HCT116 (cell line): ENCODE measurements at regions not wholly inside any gene's neighbourhood (a gene's known extent, or its start where the extent isn't known, plus 50 kb on each side); places are given as distances from the start of the nearest gene placed in this dataset.

Experiments
- ATAC-seq: fragments of 200-7000 bp; cut with Tn5 transposase; 2 replicates; pipeline ENCODE4 v1.9.1; 2020; ENCODE audit warnings: mild to moderate bottlenecking, moderate library complexity
- BruUV-seq: library from RNA; stranded (reverse); fragments of 400-500 nt; replicated peaks from 2 replicates; lab custom pipeline; 2021; lab: Mats Ljungman, UMichigan
- CTCF ChIA-PET: fragments of 300-600 bp; sonication (Branson Sonifier 250); formaldehyde crosslinking; loops from one replicate; lab custom pipeline; 2021; ENCODE audit warnings: antibody characterized with exemption; lab: Charles Lee
- POLR2A ChIA-PET: fragments of 300-600, 350-600 bp; sonication (Branson Sonifier 250); formaldehyde crosslinking; loops from one replicate; lab custom pipeline; 2021; ENCODE audit warnings: antibody characterized with exemption; lab: Charles Lee
- RAD21 ChIA-PET, 2 experiments: fragments of 300-600 bp; sonication (Branson Sonifier 250); formaldehyde crosslinking; loops; one replicate each; lab custom pipeline; 2023; ENCODE audit warnings: low total read pairs in 2 of 2; ENCODE audit not compliant: uncharacterized antibody in 2 of 2, unreplicated experiment in 2 of 2, low non-redundant PET in 1 of 2; lab: Charles Lee
- DNase-seq: peaks from one replicate; pipeline ENCODE4 v3.0.0-alpha.2; 2010; ENCODE audit warnings: low read depth, low spot score
- H2AFZ ChIP-seq: fragments of 200-600 bp; shearing (Covaris generic), sonication (generic); 2 replicates; pipeline ENCODE4 v1.6.1; 2017; ENCODE audit warnings: low read depth, mixed run types, mixed read lengths, antibody characterized with exemption, low read length; ENCODE audit not compliant: poor library complexity, severe bottlenecking
- H3K27ac ChIP-seq: 2 replicates; pipeline ENCODE4 v1.5.1; 2012; ENCODE audit warnings: low read depth, low read length
- H3K27me3 ChIP-seq: fragments of 200-600 bp; sonication (generic); 2 replicates; pipeline ENCODE4 v1.6.1; 2016; ENCODE audit warnings: mixed run types, low read length, mixed read lengths; ENCODE audit not compliant: insufficient read depth
- H3K36me3 ChIP-seq, 2 experiments: fragments of 200-500 bp in 1 of 2; fragments of 200-600 bp in 1 of 2; sonication (Bioruptor generic) in 1 of 2; sonication (generic) in 1 of 2; 2 replicates each; pipeline versions ENCODE4 v1.5.1 to v1.6.1; 2014 to 2016; ENCODE audit warnings: low read length in 2 of 2, inconsistent platforms in 1 of 2, mixed read lengths in 1 of 2, mixed run types in 1 of 2; ENCODE audit not compliant: insufficient read depth in 2 of 2, control insufficient read depth in 1 of 2
- H3K4me1 ChIP-seq, 2 experiments: fragments of 200-600 bp in 1 of 2; sonication (generic) in 1 of 2; 2 replicates each; pipeline versions ENCODE4 v1.5.1 to v1.6.1; 2012 to 2017; ENCODE audit warnings: low read length in 2 of 2, inconsistent platforms in 1 of 2, mild to moderate bottlenecking in 1 of 2, mixed read lengths in 1 of 2, mixed run types in 1 of 2, moderate library complexity in 1 of 2; ENCODE audit not compliant: insufficient read depth in 2 of 2, control insufficient read depth in 1 of 2
- H3K4me2 ChIP-seq: fragments of 200-600 bp; sonication (generic); 2 replicates; pipeline ENCODE4 v1.6.1; 2017; ENCODE audit warnings: mixed run types, low read length, mixed read lengths
- H3K4me3 ChIP-seq, 2 experiments: fragments of 200-600 bp in 1 of 2; sonication (generic) in 1 of 2; replicated peaks in 1 of 2; 2 replicates each; pipeline ENCODE4 v1.5.1; 2011 to 2016; ENCODE audit warnings: low read length in 2 of 2, control low read depth in 1 of 2, low read depth in 1 of 2, mild to moderate bottlenecking in 1 of 2, mixed read lengths in 1 of 2, mixed run types in 1 of 2
- H3K79me2 ChIP-seq: fragments of 200-600 bp; sonication (generic); 2 replicates; pipeline ENCODE4 v1.6.1; 2017; ENCODE audit warnings: mild to moderate bottlenecking, mixed run types, low read length, moderate library complexity, mixed read lengths; ENCODE audit not compliant: insufficient read depth
- H3K9ac ChIP-seq: fragments of 200-600 bp; sonication (generic); 2 replicates; pipeline ENCODE4 v1.6.1; 2016; ENCODE audit warnings: low read length, mixed read lengths
- H3K9me2 ChIP-seq: fragments of 200-600 bp; sonication (generic), shearing (Covaris generic); 2 replicates; pipeline ENCODE4 v1.6.1; 2017; ENCODE audit warnings: mixed run types, mild to moderate bottlenecking, moderate library complexity; ENCODE audit not compliant: insufficient read depth
- H3K9me3 ChIP-seq, 2 experiments: fragments of 200-500 bp in 1 of 2; fragments of 200-600 bp in 1 of 2; sonication (Bioruptor generic) in 1 of 2; sonication (generic) in 1 of 2; 2 replicates each; pipeline ENCODE4 v1.6.1; 2014 to 2017; ENCODE audit warnings: low read length in 2 of 2, mixed read lengths in 2 of 2, inconsistent platforms in 1 of 2, low read depth in 1 of 2, mild to moderate bottlenecking in 1 of 2, mixed run types in 1 of 2, moderate library complexity in 1 of 2; ENCODE audit not compliant: control insufficient read depth in 1 of 2, insufficient read depth in 1 of 2
- H4K20me1 ChIP-seq: fragments of 200-600 bp; sonication (generic), shearing (Covaris generic); 2 replicates; pipeline ENCODE4 v1.6.1; 2017; ENCODE audit warnings: mixed run types, mild to moderate bottlenecking, moderate library complexity; ENCODE audit not compliant: insufficient read depth
- CEBPB ChIP-seq: IDR thresholded peaks from 2 replicates; pipeline ENCODE4 v1.6.1; 2012; ENCODE audit warnings: low read depth
- CTCF ChIP-seq, 3 experiments: fragments of 200-600 bp in 1 of 3; sonication (generic) in 1 of 3; IDR thresholded peaks in 2 of 3; conservative IDR thresholded peaks in 1 of 3; 2 replicates each; pipeline ENCODE4 v1.5.1; 2012 to 2017; ENCODE audit warnings: low read depth in 2 of 3, low read length in 2 of 3, antibody characterized with exemption in 1 of 3, borderline replicate concordance in 1 of 3, control low read depth in 1 of 3, mild to moderate bottlenecking in 1 of 3, mixed read lengths in 1 of 3, mixed run types in 1 of 3, moderate library complexity in 1 of 3; ENCODE audit not compliant: insufficient read depth in 1 of 3
- FOSL1 ChIP-seq: IDR thresholded peaks from 2 replicates; pipeline ENCODE4 v1.6.1; 2012; ENCODE audit warnings: low read depth
- JUND ChIP-seq: IDR thresholded peaks from 2 replicates; pipeline ENCODE4 v1.6.1; 2012
- MAX ChIP-seq: IDR thresholded peaks from 2 replicates; pipeline ENCODE4 v1.6.1; 2012
- POLR2A ChIP-seq: IDR thresholded peaks from 2 replicates; pipeline ENCODE4 v1.7.0; 2011; ENCODE audit warnings: borderline replicate concordance; ENCODE audit not compliant: insufficient read depth, insufficient read length; ENCODE audit errors: extremely low read depth
- POLR2AphosphoS5 ChIP-seq: IDR thresholded peaks from 2 replicates; pipeline ENCODE4 v1.6.1; 2011; ENCODE audit warnings: mild to moderate bottlenecking, low read depth, low read length, moderate library complexity
- SIN3A ChIP-seq: IDR thresholded peaks from 2 replicates; pipeline ENCODE4 v1.6.1; 2012; ENCODE audit warnings: low read depth
- TCF7L2 ChIP-seq: IDR thresholded peaks from 2 replicates; pipeline ENCODE4 v1.7.0; 2011; ENCODE audit warnings: borderline replicate concordance, inconsistent platforms; ENCODE audit not compliant: insufficient read depth, insufficient read length; ENCODE audit errors: extremely low read depth
- YY1 ChIP-seq: IDR thresholded peaks from 2 replicates; pipeline ENCODE4 v1.6.1; 2011; ENCODE audit warnings: low read length, low read depth, moderate library complexity, mild to moderate bottlenecking; ENCODE audit not compliant: insufficient replicate concordance; ENCODE audit errors: extremely low read depth
- ZNF274 ChIP-seq: fragments of 200-500 bp; sonication (Bioruptor generic); IDR thresholded peaks from 2 replicates; pipeline ENCODE4 v1.6.1; 2014; ENCODE audit warnings: mild to moderate bottlenecking, low read depth, low read length, inconsistent platforms
- intact Hi-C: fragments of 100-400 bp; cut with micrococcal nuclease; formaldehyde crosslinking; loops from 2 replicates; pipeline ENCODE4 v1.10.0; 2022

- intact Hi-C loops, result no loop called here
- RAD21 ChIA-PET, result no interaction called here
- H2AFZ ChIP-seq, result no peak overlapping the region
- no peak overlapping the region for H3K9ac ChIP-seq
- TF ChIP-seq POLR2AphosphoS5 (no peak), POLR2A (no peak), FOSL1 (no peak), SIN3A (no peak), CEBPB (no peak), MAX (no peak), YY1 (no peak), TCF7L2 (no peak), CTCF (IDR thresholded peaks at IDR 0.05 in 2 of 3, conservative IDR thresholded peaks at IDR 0.05 in 1 of 3; ENCODE audit: borderline replicate concordance in 1 of 3, insufficient read depth in 1 of 3, low read depth in 2 of 3, low read length in 2 of 3) (no peak), JUND (no peak), ZNF274 (no peak)
- TF ChIP-seq, all 23 proteins: peak for 0
- Histone ChIP-seq H3K9me2 (no peaks in the 10 kb centered on the region), H3K79me2 (no peaks in the 10 kb centered on the region), H3K27ac (no peak overlapping the region), H3K36me3 (no peaks in the 10 kb centered on the region), H3K4me3 (no peak overlapping the region), H3K9me3 (no peaks in the 10 kb centered on the region), H3K4me2 (no peak overlapping the region), H4K20me1 (no peaks in the 10 kb centered on the region), H3K27me3 (0 out of 2 replicates have a peak, but pooled peaks cover 5% of the 10 kb centered on the region), H3K4me1 (no peaks in the 10 kb centered on the region)
- DNase-seq (no peak), ATAC-seq (no peak)
- CTCF ChIA-PET, result no interaction called here
- no TSS peak for BruUV-seq
- POLR2A ChIA-PET, result no interaction called here
Observed at GRCh38 chr2:15772086-15772595, 168.2 kb upstream of the MYCN start.
